DND-41 (cell line): ENCODE measurements at regions not wholly inside any gene's neighbourhood (a gene's known extent, or its start where the extent isn't known, plus 50 kb on each side); places are given as distances from the start of the nearest gene placed in this dataset.
A peak's percentile ranks its signal among the peaks of the same experiment; 100 is the strongest.

Experiments used
- ATAC-seq: fragments of 200-7000 bp; cut with Tn5 transposase; 3 replicates; pipeline ENCODE4 v1.9.1; 2021; ENCODE audit warnings: low read depth; ENCODE audit not compliant: insufficient read depth
- DNase-seq: peaks from one replicate; pipeline ENCODE4 v3.0.0-alpha.2; 2020
- H2AFZ ChIP-seq: 2 replicates; pipeline ENCODE4 v1.6.0; 2012; ENCODE audit warnings: low read depth, low read length
- H3K27ac ChIP-seq: 2 replicates; pipeline ENCODE4 v1.5.1; 2012; ENCODE audit warnings: low read length, inconsistent platforms
- H3K27me3 ChIP-seq: fragments of 200-600 bp; sonication (generic); 2 replicates; pipeline ENCODE4 v1.6.0; 2012; ENCODE audit warnings: low read length, mild to moderate bottlenecking, inconsistent platforms; ENCODE audit not compliant: insufficient read depth, poor library complexity
- H3K36me3 ChIP-seq: 2 replicates; pipeline ENCODE4 v1.5.1; 2012; ENCODE audit warnings: low read length, inconsistent platforms; ENCODE audit not compliant: insufficient read depth
- H3K4me1 ChIP-seq: 2 replicates; pipeline ENCODE4 v1.5.1; 2012; ENCODE audit warnings: mild to moderate bottlenecking, low read length; ENCODE audit not compliant: insufficient read depth
- H3K4me2 ChIP-seq: 2 replicates; pipeline ENCODE4 v1.6.0; 2012; ENCODE audit warnings: mild to moderate bottlenecking, moderate library complexity, low read length, inconsistent platforms; ENCODE audit not compliant: insufficient read depth
- H3K4me3 ChIP-seq, 2 experiments: fragments of 200-600 bp in 1 of 2; shearing (Covaris generic) in 1 of 2; 2 replicates each; pipeline ENCODE4 v1.5.1; 2012 to 2016; ENCODE audit warnings: inconsistent platforms in 2 of 2, low read length in 2 of 2, mild to moderate bottlenecking in 2 of 2, low read depth in 1 of 2, moderate library complexity in 1 of 2
- H3K79me2 ChIP-seq: 2 replicates; pipeline ENCODE4 v1.6.0; 2012; ENCODE audit warnings: low read length, inconsistent platforms; ENCODE audit not compliant: insufficient read depth
- H3K9ac ChIP-seq: 2 replicates; pipeline ENCODE4 v1.6.0; 2012; ENCODE audit warnings: low read depth, mild to moderate bottlenecking, inconsistent platforms, low read length, moderate library complexity
- H3K9me3 ChIP-seq: 2 replicates; pipeline ENCODE4 v1.5.1; 2012; ENCODE audit warnings: low read length, moderate library complexity, mild to moderate bottlenecking, inconsistent platforms; ENCODE audit not compliant: insufficient read depth, severe bottlenecking
- H4K20me1 ChIP-seq: 2 replicates; pipeline ENCODE4 v1.6.0; 2012; ENCODE audit warnings: low read length; ENCODE audit not compliant: insufficient read depth
- EZH2 ChIP-seq: IDR thresholded peaks from 3 replicates; pipeline ENCODE4 v1.6.1; 2012; ENCODE audit warnings: borderline replicate concordance, low read depth, mild to moderate bottlenecking, moderate library complexity, low read length, inconsistent platforms; ENCODE audit not compliant: severe bottlenecking
- TF ChIP-seq, protein P1 (sequence below): IDR thresholded peaks from 2 replicates; pipeline ENCODE4 v1.5.1; 2012; ENCODE audit warnings: borderline replicate concordance, low read length, moderate library complexity, mild to moderate bottlenecking; ENCODE audit not compliant: poor library complexity, severe bottlenecking; ENCODE audit errors: extremely low read depth

- H4K20me1 ChIP-seq: peaks cover 42% of the 10 kb centered on the region
- peaks cover 100% of the 10 kb centered on the region for H3K79me2 ChIP-seq
- H3K27me3 ChIP-seq: no peaks in the 10 kb centered on the region
- H3K9me3 ChIP-seq: no peaks in the 10 kb centered on the region
- peak overlapping the region in 1 of 2 experiments; percentile 31; a peak in 2 of 4 replicates for H3K4me3 ChIP-seq
- peak overlapping the region; percentile 70 for H3K4me2 ChIP-seq
- peaks cover 90% of the 10 kb centered on the region for H3K4me1 ChIP-seq
- H3K9ac ChIP-seq: 0 out of 2 replicates have a peak overlapping the region, but pooled peaks have one; percentile 3
- no peak overlapping the region for H2AFZ ChIP-seq
- H3K27ac ChIP-seq: peak overlapping the region; percentile 46
- TF ChIP-seq, protein P1, sequence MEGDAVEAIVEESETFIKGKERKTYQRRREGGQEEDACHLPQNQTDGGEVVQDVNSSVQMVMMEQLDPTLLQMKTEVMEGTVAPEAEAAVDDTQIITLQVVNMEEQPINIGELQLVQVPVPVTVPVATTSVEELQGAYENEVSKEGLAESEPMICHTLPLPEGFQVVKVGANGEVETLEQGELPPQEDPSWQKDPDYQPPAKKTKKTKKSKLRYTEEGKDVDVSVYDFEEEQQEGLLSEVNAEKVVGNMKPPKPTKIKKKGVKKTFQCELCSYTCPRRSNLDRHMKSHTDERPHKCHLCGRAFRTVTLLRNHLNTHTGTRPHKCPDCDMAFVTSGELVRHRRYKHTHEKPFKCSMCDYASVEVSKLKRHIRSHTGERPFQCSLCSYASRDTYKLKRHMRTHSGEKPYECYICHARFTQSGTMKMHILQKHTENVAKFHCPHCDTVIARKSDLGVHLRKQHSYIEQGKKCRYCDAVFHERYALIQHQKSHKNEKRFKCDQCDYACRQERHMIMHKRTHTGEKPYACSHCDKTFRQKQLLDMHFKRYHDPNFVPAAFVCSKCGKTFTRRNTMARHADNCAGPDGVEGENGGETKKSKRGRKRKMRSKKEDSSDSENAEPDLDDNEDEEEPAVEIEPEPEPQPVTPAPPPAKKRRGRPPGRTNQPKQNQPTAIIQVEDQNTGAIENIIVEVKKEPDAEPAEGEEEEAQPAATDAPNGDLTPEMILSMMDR: no peak
- no peak for TF ChIP-seq EZH2
- peaks cover 78% of the 10 kb centered on the region for H3K36me3 ChIP-seq
- ATAC-seq: no peak
- DNase-seq: no peak
Measured at GRCh38 chr14:106390947-106391346, 864.6 kb downstream of the TMEM121 start.

DNA sequence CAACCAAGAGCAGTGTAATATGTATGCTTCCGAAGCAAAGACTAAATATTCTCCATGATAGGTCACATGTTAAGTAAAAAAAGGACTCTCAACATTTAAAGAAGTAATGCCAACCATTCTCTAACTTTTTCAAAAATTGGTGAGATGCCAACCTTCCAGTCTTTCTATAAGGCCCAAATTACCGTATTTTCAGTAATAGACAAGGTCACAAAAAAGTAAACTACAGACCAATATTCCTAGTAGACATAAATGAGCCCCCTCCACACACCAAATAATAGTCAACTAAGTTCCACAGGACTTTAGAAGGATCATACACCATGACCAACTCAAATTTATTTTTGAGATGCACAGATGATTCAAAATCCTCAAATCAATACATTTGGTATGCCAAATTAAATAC, 867.4 kb downstream of the TMEM121 start:
- no peak for DNase-seq
- Histone ChIP-seq H4K20me1 (peaks cover 39% of the 10 kb centered on the region), H3K4me2 (peak overlapping the region; percentile 70), H3K9me3 (no peaks in the 10 kb centered on the region), H3K4me1 (peaks cover 87% of the 10 kb centered on the region), H3K4me3 (peak overlapping the region in 1 of 2 experiments; percentile 55; a peak in 3 of 4 replicates), H3K79me2 (peaks cover 99% of the 10 kb centered on the region), H2AFZ (no peak overlapping the region), H3K9ac (peak overlapping the region; percentile 60), H3K27ac (peak overlapping the region; percentile 83), H3K36me3 (peaks cover 75% of the 10 kb centered on the region), H3K27me3 (no peaks in the 10 kb centered on the region)
- ATAC-seq: no peak
- TF ChIP-seq, protein P1: no peak
- no peak for TF ChIP-seq EZH2

DNA sequence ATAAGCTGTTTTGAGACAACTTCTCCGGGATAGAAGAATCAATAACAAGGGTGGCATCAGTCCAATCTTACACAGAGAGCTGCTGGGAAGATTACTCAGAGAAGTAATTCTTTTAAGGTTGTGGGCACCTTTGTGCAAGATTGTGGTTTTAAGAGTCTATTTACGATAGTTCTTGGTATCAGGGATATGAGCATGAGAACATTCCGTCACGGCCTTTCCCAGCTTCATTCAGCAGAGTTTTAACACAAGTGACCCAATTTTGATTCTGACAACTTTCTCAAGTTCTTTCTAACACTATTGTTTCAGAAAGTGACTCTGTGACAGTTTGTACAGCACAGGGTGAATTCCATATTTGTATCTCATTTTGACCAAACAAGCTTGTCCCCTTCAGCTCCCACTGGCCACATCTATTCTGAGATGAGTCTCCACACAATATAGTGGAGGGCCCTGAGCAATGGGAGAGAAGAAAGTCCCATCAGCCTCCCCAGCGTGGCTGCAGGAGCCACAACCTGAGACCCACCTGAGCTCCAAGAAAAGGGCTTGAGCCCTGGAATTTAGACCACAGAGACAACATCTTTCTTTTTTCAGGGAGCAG, 869.2 kb downstream of the TMEM121 start:
- Histone ChIP-seq H3K36me3 (peaks cover 60% of the 10 kb centered on the region), H3K9me3 (no peaks in the 10 kb centered on the region), H3K27me3 (no peaks in the 10 kb centered on the region), H4K20me1 (peaks cover 30% of the 10 kb centered on the region), H3K4me3 (peak overlapping the region; percentile 55 to 84; a peak in 3 of 4 replicates), H2AFZ (no peak overlapping the region), H3K9ac (peak overlapping the region; percentile 60), H3K79me2 (peaks cover 85% of the 10 kb centered on the region), H3K4me1 (peaks cover 80% of the 10 kb centered on the region), H3K27ac (peak overlapping the region; percentile 83), H3K4me2 (peak overlapping the region; percentile 70)
- no peak for TF ChIP-seq EZH2
- TF ChIP-seq, protein P1: no peak
- DNase-seq (peak; percentile 78), ATAC-seq (peak; percentile 36)
